K562 (cell line): ENCODE measurements at regions not wholly inside any gene's neighbourhood (a gene's known extent, or its start where the extent isn't known, plus 50 kb on each side); places are given as distances from the start of the nearest gene placed in this dataset.

Source experiments
- GATA2 ChIP-seq: sonication (generic); formaldehyde crosslinking; IDR thresholded peaks from 2 replicates; pipeline ENCODE4 v1.4.0; 2020; ENCODE audit warnings: mild to moderate bottlenecking, missing genetic modification reagents
- HDAC6 ChIP-seq: IDR thresholded peaks from 2 replicates; pipeline ENCODE4 v1.6.1; 2012; ENCODE audit warnings: low read depth, mild to moderate bottlenecking, control low read depth, inconsistent platforms, low read length, moderate library complexity
- NFE2 ChIP-seq: IDR thresholded peaks from 2 replicates; pipeline ENCODE4 v1.6.1; 2014; ENCODE audit warnings: antibody characterized with exemption, low read depth
- PCBP1 ChIP-seq: fragments of 200-400 bp; formaldehyde crosslinking; IDR thresholded peaks from 2 replicates; pipeline ENCODE4 v1.6.1; 2018; ENCODE audit warnings: mild to moderate bottlenecking, low read depth, low read length; ENCODE audit not compliant: poor library complexity, severe bottlenecking
- SAP30 ChIP-seq: fragments of 200-600 bp; sonication (generic); IDR thresholded peaks from 2 replicates; pipeline ENCODE4 v1.6.1; 2012; ENCODE audit warnings: borderline replicate concordance, low read depth, mild to moderate bottlenecking, moderate library complexity, low read length, control low read depth, inconsistent platforms; ENCODE audit not compliant: insufficient read depth, poor library complexity, severe bottlenecking
- SMAD1 ChIP-seq: fragments of 150-350 bp; IDR thresholded peaks from 2 replicates; pipeline ENCODE4 v1.6.1; 2014; ENCODE audit warnings: low read length, low read depth; ENCODE audit not compliant: partially characterized antibody
- SMAD4 ChIP-seq: fragments of 250-450 bp; sonication (Bioruptor Pico); conservative IDR thresholded peaks from 2 replicates; pipeline ENCODE4 v1.8.0; 2021; ENCODE audit warnings: inconsistent platforms, mild to moderate bottlenecking, moderate library complexity
- TBL1XR1 ChIP-seq, 2 experiments: IDR thresholded peaks; 2 replicates each; pipeline ENCODE4 v1.6.1; 2012; ENCODE audit warnings: improper control_type of control experiment in 2 of 2, low read length in 2 of 2, mild to moderate bottlenecking in 1 of 2
- TGIF2 ChIP-seq: sonication (generic); formaldehyde crosslinking; IDR thresholded peaks from 2 replicates; pipeline ENCODE4 v1.8.1; 2022; ENCODE audit warnings: mild to moderate bottlenecking, missing genetic modification reagents, moderate library complexity
- U2AF2 ChIP-seq: fragments of 200-400 bp; formaldehyde crosslinking; optimal IDR thresholded peaks from 2 replicates; pipeline ENCODE3; 2017; ENCODE audit warnings: low read depth, mild to moderate bottlenecking, low read length
- ZNF717 ChIP-seq: fragments of 250-450 bp; sonication (Bioruptor Pico); IDR thresholded peaks from 2 replicates; pipeline ENCODE4 v1.5.0; 2021
- TF ChIP-seq, protein P1 (sequence below): IDR thresholded peaks from 3 replicates; pipeline ENCODE4 v1.6.1; 2011; ENCODE audit warnings: borderline replicate concordance, mild to moderate bottlenecking; ENCODE audit not compliant: insufficient read length, insufficient read depth
- TF ChIP-seq, protein P2 (sequence below), 3 experiments: IDR thresholded peaks in 2 of 3; conservative IDR thresholded peaks in 1 of 3; 2 replicates each; pipeline ENCODE4 v1.5.1; 2011 to 2012; ENCODE audit warnings: low read length in 3 of 3, mild to moderate bottlenecking in 3 of 3, control low read depth in 2 of 3, improper control_type of control experiment in 1 of 3, inconsistent platforms in 1 of 3, low read depth in 1 of 3, mixed read lengths in 1 of 3, moderate library complexity in 1 of 3; ENCODE audit not compliant: insufficient read depth in 2 of 3
- TF ChIP-seq, protein P3 (sequence below): fragments of 450-650 bp; formaldehyde crosslinking; IDR thresholded peaks from 2 replicates; pipeline ENCODE4 v1.4.0; 2022; ENCODE audit warnings: missing genetic modification characterization

DNA sequence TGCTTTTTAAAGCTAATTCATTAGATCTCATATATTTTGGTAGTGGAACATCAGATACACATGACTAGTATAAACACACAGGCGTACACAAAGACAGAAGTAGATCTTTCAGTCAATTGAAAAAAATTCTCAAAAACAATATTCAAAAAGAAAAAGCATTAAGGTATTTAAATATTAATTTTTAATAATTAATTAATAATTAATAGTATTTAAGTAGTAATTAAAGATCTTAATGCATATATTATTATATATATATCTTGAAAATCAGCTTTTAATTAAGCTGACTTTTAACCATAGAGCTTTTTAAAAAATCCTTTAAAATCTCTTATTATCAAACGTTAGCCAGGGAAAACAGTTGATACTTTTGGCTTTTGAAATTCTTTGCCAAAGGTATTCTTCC is 489.4 kb upstream of the PCDH20 start:
- no peak for TF ChIP-seq NFE2
- TF ChIP-seq SAP30: no peak
- no peak for TF ChIP-seq SMAD4 (CRISPR knock-in tag)
- no peak for TF ChIP-seq GATA2
- TF ChIP-seq TBL1XR1 (IDR thresholded peaks at IDR 0.05; ENCODE audit: low read length in 2 of 2): no peak
- TF ChIP-seq HDAC6: no peak
- no peak for TF ChIP-seq ZNF717 (CRISPR knock-in tag)
- TF ChIP-seq, protein P1, sequence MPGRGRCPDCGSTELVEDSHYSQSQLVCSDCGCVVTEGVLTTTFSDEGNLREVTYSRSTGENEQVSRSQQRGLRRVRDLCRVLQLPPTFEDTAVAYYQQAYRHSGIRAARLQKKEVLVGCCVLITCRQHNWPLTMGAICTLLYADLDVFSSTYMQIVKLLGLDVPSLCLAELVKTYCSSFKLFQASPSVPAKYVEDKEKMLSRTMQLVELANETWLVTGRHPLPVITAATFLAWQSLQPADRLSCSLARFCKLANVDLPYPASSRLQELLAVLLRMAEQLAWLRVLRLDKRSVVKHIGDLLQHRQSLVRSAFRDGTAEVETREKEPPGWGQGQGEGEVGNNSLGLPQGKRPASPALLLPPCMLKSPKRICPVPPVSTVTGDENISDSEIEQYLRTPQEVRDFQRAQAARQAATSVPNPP: no peak
- TF ChIP-seq TGIF2: no peak
- TF ChIP-seq, protein P2, sequence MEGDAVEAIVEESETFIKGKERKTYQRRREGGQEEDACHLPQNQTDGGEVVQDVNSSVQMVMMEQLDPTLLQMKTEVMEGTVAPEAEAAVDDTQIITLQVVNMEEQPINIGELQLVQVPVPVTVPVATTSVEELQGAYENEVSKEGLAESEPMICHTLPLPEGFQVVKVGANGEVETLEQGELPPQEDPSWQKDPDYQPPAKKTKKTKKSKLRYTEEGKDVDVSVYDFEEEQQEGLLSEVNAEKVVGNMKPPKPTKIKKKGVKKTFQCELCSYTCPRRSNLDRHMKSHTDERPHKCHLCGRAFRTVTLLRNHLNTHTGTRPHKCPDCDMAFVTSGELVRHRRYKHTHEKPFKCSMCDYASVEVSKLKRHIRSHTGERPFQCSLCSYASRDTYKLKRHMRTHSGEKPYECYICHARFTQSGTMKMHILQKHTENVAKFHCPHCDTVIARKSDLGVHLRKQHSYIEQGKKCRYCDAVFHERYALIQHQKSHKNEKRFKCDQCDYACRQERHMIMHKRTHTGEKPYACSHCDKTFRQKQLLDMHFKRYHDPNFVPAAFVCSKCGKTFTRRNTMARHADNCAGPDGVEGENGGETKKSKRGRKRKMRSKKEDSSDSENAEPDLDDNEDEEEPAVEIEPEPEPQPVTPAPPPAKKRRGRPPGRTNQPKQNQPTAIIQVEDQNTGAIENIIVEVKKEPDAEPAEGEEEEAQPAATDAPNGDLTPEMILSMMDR (IDR thresholded peaks at IDR 0.05 in 2 of 3, conservative IDR thresholded peaks at IDR 0.05 in 1 of 3; ENCODE audit: insufficient read depth in 2 of 3, low read depth in 1 of 3, low read length in 3 of 3): no peak
- TF ChIP-seq SMAD1: no peak
- TF ChIP-seq, protein P3, sequence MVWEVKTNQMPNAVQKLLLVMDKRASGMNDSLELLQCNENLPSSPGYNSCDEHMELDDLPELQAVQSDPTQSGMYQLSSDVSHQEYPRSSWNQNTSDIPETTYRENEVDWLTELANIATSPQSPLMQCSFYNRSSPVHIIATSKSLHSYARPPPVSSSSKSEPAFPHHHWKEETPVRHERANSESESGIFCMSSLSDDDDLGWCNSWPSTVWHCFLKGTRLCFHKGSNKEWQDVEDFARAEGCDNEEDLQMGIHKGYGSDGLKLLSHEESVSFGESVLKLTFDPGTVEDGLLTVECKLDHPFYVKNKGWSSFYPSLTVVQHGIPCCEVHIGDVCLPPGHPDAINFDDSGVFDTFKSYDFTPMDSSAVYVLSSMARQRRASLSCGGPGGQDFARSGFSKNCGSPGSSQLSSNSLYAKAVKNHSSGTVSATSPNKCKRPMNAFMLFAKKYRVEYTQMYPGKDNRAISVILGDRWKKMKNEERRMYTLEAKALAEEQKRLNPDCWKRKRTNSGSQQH (CRISPR knock-in tag): no peak
- TF ChIP-seq U2AF2: no peak
- no peak for TF ChIP-seq PCBP1
